GM12875 (cell line): ENCODE measurements at regions not wholly inside any gene's neighbourhood (a gene's known extent, or its start where the extent isn't known, plus 50 kb on each side); places are given as distances from the start of the nearest gene placed in this dataset.

ENCODE experiments used
- H3K4me3 ChIP-seq: one replicate; pipeline ENCODE4 v1.5.1; 2011; ENCODE audit warnings: low read depth, low read length, control low read depth
- TF ChIP-seq, protein P1 (sequence below): IDR thresholded peaks from 2 replicates; pipeline ENCODE4 v1.5.1; 2011; ENCODE audit warnings: low read depth, mild to moderate bottlenecking, control low read depth, inconsistent platforms, low read length, moderate library complexity, borderline replicate concordance; ENCODE audit not compliant: insufficient read depth

DNA sequence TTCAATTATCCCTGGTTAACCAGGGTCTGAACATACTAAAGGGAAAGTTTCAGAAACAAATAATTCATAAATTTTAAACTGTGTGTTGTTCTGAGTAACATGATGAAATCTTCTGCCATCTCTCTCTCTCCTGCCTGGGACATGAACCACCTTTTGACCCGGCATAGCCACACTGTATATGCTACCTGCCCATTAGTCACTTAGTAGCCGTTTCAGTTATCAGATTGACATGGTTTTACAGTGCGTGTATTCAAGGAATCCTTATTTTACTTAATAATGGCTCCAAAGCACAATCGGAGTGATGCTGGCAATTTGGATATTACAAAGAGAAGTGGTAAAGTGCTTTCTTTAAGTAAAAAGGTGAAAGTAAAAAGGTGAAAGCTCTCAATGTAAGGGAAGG, 227.1 kb upstream of the CCDC179 start:
- no peak overlapping the region for H3K4me3 ChIP-seq
- TF ChIP-seq, protein P1, sequence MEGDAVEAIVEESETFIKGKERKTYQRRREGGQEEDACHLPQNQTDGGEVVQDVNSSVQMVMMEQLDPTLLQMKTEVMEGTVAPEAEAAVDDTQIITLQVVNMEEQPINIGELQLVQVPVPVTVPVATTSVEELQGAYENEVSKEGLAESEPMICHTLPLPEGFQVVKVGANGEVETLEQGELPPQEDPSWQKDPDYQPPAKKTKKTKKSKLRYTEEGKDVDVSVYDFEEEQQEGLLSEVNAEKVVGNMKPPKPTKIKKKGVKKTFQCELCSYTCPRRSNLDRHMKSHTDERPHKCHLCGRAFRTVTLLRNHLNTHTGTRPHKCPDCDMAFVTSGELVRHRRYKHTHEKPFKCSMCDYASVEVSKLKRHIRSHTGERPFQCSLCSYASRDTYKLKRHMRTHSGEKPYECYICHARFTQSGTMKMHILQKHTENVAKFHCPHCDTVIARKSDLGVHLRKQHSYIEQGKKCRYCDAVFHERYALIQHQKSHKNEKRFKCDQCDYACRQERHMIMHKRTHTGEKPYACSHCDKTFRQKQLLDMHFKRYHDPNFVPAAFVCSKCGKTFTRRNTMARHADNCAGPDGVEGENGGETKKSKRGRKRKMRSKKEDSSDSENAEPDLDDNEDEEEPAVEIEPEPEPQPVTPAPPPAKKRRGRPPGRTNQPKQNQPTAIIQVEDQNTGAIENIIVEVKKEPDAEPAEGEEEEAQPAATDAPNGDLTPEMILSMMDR = no peak

DNA sequence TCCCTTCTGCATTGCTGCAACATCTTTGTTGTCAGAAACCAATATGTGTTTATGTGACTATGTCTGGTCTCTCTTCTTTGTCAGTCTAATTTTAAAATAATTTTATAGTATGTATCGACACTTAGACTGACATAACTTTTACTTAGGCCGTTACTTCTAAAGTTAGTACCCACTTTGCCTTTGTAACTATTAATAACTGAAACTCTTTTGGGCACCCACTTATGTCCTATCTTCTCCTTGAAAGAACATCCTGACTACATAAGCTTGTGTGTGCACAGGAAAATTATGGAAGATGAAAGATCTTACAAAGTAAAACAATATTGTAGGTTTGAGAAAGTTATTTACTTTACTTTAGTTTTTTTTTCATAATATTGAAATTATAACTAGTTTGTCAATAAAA, 230.4 kb upstream of the CCDC179 start:
- TF ChIP-seq, protein P1 = no peak
- H3K4me3 ChIP-seq = no peak overlapping the region

DNA sequence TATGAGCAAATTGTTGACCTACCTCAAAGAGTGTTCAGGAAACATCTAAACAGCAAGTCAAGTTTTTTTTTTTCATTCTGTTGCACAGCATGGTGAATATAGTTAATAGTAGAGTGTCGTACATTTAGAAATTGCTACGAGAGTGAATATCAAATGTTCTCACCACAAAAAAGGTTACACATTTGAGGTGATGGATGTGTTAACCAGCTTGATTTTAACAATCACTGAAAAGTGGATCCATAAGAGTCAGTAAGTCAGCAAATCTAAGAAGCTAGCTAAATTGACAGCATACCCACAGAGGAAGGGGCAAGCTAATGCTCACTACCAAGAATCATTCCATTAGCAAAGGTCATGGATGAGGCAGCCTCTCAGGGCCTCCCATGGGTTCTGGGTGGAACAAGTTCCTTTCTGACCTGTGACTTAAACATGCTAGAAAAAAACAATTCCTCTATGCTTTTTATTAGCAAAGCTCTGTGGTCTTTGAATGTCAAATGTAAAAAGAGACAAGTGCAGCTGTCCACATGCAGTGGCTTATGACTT, 235.4 kb upstream of the CCDC179 start:
- H3K4me3 ChIP-seq = no peak overlapping the region
- TF ChIP-seq, protein P1 = no peak

DNA sequence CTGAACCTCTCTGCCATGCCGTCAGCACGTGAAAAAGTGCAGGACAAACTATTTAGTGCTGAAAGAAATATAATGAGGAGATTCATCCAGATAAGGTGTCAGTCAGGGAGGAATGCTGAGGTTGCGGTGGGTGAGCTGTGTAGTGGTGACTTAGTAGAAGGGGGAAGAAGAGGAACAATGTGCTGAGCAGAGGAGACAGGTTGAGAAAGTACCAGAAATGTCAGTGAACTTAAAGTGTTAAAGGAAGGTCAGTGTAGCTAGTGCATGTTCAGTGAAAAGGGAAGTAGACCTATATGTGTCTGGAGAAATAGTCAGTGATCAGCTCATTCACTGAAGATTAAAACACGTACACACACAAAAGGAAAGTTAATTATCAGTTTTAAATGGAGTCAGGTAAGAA, 237.6 kb upstream of the CCDC179 start:
- TF ChIP-seq, protein P1 = no peak

DNA sequence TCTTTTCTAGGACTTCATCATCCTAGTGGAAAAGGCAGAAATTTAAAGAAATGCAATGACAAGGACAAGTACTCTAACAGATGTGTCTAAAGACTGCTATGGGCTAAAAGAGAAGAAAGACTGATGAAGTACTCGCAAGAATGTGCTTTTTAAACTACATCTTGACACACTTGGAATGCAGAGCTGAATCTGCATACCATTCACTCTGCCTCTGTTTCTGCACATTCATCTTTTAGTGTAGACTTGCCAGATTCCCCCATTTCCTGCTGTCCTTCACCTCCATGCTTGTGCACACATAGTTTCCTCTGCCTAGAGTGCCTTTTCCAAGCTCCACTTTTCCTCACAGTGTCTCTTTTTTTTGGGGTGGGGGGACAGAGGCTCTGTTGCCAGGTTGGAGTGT, 239.0 kb upstream of the CCDC179 start:
- no peak overlapping the region for H3K4me3 ChIP-seq
- TF ChIP-seq, protein P1 = no peak

More for the DNA sequence above, 237.6 kb upstream of the CCDC179 start:
- H3K4me3 ChIP-seq = no peak overlapping the region

DNA sequence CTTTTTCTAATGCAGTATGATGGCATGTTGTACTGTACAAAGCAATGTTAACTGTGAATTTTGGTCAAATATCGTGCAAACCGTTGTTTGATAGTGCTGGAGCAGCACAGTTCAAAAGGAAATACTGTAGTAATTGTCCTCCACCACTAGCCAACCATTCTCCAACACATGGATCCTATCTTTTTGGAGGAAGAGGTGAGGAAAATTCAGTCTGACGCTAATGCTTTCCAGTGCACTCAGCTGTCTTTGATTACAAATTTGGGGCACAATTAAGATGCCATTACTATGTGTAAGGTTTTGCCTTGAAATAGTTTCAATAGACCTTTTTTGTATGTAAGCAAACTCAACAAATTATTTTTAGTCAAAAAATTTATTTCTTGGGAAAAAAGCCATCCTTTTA, 240.5 kb upstream of the CCDC179 start:
- no peak overlapping the region for H3K4me3 ChIP-seq
- TF ChIP-seq, protein P1 = no peak

DNA sequence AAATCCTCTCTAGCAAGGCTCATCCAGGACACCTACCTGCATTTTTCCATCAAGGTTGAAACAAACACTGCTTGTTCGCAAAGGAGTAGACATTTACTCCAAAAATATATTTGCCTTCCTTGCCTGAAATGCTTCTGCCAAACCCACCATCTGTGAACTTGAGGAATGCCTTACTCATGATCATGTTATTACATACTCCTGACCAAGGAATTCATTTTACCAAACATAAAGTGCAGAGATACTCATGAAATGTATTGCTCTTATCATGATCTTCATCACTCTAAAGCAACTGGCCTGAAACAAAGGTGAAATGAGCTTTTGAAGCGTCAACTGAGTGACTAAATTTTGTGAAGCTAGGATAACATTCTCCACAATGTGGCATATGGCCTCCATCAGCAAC, 243.1 kb upstream of the CCDC179 start:
- no peak overlapping the region for H3K4me3 ChIP-seq
- TF ChIP-seq, protein P1 = no peak
